GM18517 (cell line): ENCODE measurements at regions not wholly inside any gene's neighbourhood (a gene's known extent, or its start where the extent isn't known, plus 50 kb on each side); places are given as distances from the start of the nearest gene placed in this dataset.
"Not testable (repeated sequence)": the region's sequence is repeated elsewhere in the genome, so short reads cannot be mapped to it uniquely, and the experiment has no call there.

Experiments used
- ATAC-seq: cut with Tn5 transposase; IDR thresholded peaks from one replicate; pipeline ENCODE4 v1.9.1; 2021; ENCODE audit warnings: mild to moderate bottlenecking, moderate library complexity; ENCODE audit not compliant: unreplicated experiment

GRCh38 chr2:234252772-234253171 is 202.3 kb downstream of the SPP2 start:
- no peak for ATAC-seq

GRCh38 chr2:234251326-234252271 is 201.1 kb downstream of the SPP2 start:
- ATAC-seq: no peak

DNA sequence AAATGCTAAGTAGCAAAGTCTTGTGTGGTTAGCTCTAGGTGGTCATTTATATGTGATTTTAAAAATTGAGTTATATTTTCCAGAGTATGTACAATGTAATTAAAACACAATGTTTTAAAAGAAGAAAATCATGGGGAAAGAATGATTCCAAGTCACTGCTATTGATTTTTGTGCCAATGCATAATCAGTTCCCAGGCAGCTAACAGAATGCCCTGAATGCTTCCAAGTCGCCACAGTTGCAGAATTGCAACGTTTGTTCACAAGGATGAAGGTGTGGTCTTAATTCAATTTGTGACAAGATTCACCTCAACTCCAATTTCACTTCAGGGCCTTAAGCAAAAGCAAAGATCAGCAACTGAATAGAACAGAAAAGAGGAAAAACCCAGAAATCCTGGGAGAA is 200.4 kb downstream of the SPP2 start:
- ATAC-seq: no peak

- ATAC-seq: no peak
These were observed 199.4 kb downstream of the SPP2 start for GRCh38 chr2:234249873-234250272.

DNA sequence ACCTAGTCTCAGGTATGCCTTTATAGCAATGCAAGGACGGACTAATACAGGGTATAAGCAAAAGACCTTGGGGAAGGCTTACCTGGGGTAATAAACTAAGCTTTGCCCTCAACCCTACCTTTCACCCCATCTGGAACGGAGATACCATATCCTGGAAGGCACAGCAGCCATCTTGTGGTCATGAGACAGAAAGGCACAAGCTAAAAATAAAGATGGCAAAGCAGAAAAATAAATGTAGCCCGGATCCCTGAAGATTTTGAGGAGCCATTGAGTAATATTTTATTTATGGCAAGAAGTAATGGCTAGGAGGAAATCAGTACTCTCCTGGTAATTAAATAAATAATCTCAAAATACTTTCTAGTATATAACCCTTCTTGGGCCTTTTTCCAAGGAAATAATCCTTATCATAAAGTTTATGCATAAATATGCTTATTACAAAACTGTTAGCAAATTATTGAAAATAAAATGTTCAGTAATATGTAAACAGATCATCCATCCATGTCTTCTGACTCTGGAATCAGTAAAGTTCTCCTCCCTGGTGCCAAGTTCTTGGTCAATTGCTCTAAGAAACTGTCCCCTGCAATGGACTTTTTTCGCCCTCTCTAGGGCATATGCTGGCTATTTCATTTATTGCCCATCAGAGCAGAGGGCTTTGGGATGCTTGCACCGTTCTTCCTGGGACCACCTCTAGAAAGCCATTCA is 198.7 kb downstream of the SPP2 start:
- no peak for ATAC-seq

DNA sequence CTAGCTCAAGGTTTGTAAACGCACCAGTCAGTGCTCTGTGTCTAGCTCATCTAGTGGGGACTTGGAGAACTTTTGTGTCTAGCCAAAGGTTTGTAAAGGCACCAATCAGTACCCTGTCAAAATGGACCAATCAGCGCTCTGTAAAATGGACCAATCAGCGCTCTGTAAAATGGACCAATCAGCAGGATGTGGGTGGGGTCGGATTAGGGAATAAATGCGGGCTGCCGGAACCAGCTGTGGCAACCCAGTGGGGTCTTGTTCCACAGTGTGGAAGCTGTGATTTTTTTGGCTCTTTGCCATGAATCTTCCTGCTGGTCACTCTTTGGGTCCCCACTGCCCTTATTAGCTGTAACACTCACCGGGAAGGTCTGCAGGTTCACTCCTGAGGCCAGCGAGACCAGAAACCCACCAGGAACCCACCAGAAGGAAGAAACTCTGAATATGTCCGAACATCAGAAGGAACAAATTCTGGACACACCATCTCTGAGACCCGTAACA is 197.8 kb downstream of the SPP2 start:
- ATAC-seq: not testable (repeated sequence)

DNA sequence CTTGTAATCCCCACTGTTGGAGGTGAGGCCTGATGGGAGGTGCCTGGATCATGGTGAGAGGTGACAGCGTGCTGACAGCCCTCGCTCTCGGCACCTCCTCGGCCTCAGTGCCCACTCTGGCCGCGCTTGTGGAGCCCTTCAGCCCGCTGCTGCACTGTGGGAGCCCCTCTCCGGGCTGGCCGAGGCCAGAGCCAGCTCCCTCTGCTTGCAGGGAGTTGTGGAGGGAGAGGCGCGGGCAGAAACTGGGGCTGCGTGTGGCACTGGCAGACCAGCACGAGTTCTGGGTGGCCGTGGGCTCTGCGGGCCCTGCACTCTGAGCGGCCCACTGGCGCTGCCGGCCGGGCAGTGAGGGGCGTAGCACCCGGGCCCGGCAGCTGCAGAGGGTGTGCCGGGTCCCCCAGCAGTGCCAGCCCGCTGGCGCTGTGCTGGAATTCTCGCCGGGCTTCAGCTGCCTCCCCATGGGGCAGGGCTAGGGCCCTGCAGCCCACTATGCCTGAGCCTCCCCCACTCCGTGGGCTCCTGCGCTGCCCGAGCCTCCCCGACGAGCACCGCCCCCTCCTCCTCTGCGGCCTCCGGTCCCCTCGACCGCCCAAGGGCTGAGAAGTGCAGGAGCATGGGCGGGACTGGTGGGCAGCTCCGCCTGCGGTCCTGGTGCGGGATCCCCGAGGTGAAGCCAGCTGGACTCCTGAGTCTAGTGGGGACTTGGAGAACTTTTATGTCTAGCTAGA is 197.1 kb downstream of the SPP2 start:
- no peak for ATAC-seq

GRCh38 chr2:234245945-234246344 is 195.4 kb downstream of the SPP2 start:
- no peak for ATAC-seq

DNA sequence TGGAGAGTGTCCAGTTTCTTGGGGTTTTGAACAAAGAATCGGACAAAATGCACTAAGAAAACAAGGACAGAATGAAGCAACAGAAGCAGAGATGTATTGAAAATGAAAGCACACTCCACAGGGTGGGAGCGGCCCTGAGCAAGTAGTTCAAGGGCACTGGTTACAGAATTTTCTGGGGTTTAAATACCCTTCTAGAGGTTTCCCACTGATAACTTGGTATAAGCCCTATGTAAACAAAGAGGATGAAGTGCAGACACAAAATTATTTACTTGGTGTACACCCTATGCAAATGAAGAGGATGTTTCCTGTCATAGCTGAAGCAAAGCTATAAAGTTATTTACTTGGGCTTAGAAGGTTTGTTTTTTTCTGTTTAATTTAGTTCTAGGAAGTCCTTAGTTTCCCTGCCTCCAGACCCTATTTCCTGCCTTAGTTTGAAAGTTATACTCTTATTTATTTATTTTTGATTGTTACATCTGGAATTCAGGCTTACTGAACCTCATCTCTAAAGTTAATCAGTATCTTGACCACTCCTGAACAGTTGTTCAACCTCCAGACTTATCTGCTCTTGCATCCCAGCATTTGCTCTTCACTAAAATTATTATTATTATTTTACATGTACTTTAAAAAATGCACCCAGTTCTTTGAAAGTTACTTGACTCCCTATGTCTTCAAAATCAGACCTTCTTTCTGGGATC is 193.5 kb downstream of the SPP2 start:
- no peak for ATAC-seq

DNA sequence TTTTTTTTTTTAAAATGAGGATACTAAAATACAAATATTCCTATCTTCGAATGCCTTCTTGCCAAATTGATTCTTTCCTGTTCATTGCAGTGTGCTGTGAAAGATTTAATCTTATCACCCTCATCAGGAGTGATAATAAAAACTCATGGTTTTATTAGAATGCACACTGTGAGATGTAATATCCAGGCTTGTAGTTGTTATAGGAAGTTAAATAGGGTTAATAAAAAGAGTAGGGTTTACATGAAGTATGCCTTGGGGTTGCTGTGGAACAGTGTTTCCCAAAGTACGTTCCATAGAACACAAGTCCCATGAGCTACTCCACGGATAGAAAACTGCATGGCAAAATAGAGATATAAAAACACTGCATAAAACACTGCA is 191.9 kb downstream of the SPP2 start:
- ATAC-seq: no peak

- ATAC-seq: no peak
These were observed 191.4 kb downstream of the SPP2 start for GRCh38 chr2:234241656-234242458.

DNA sequence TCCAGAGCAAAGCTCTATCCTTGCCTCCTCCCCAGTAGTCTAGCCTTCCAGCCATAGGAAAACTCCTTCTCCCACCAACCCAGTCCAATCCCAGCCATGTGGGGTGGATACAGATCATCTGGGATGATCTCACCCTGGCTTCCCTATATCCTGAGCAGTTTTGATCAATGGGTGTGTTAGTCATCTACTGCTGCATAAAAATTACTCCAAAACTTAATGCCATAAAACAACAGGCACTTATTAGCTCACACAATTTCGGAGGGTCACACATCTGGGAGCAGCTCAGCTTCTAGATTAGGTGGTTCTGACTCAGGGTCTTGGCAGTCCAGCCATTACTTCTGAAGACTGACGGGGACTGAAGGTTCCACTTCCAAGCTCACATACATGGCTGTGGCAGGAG is 190.4 kb downstream of the SPP2 start:
- no peak for ATAC-seq

- ATAC-seq: no peak
These were observed 184.7 kb downstream of the SPP2 start for GRCh38 chr2:234235191-234235590.

DNA sequence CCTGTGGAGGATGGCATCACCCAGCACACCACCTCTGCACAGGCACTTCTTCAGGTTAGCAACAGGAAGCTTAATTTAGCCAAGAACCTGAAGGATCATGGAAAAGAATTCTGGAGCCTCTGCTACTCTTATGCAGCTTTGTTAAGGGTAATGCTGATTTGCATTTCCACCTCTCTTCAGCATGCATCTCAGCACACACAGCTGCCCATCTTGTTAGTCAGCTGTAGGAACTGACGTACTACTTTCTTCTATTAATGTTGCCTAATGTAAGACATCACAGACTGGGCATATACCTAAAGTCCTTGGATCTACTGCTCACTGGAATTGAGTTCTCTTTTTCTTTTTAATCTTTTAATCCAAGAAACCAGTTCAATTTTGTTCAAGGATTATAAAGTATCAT is 181.0 kb downstream of the SPP2 start:
- no peak for ATAC-seq

DNA sequence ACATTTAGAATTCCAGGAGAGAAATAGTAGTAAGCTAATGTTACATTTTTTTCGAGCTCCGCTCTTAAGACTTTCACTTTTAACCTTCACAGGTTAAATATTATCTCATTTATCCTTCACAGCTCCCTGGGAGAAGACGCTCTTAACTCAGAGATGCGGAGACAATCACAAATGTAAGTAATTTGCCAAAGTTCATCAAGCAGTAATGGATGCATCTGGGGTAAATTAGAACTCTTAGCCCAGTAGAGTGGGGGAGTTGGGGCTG is 168.5 kb downstream of the SPP2 start:
- no peak for ATAC-seq

DNA sequence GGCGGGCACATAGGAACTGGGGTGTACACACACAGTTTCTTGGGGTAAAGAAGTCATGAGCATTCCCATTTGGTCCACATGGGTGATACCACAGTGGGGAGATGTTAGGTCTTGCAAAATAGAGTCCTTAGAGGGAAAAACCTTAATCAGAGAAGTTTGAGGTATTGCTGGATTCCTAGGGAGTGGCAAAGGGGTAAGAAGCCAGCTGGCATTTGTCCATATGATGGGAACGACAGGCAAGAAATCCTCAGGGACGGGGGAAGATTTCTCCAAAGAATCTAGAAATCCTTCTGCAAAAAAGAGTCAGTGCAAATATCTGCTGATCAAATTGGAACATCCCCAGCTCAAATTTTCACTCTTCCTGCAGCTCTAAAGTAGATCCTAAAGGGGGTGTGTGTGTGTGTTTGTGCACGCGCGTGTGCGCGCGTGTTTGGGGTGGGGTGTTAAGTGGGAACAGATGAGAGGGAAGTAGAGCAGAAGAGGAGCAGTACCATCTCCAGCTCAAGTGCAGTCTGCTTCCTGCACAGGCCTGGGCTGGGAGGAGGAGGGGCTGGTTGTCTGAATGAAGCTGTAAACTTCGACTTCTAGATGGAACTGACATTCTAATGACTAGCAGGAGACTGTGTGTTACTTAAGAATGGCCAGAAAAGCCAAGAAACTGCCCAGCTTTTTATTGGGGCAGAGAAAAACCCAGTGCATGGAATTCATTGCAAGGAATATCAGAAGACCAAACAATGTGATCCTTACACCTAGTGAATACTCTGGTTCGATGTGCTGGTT is 168.0 kb downstream of the SPP2 start:
- ATAC-seq: no peak

- no peak for ATAC-seq
These were observed 162.0 kb downstream of the SPP2 start for GRCh38 chr2:234212534-234212933.

- ATAC-seq: no peak
These were observed 161.3 kb downstream of the SPP2 start for GRCh38 chr2:234211797-234212196.

- ATAC-seq: no peak
These were observed 156.2 kb downstream of the SPP2 start for GRCh38 chr2:234206738-234207137.
